ENCODE measurements at regions not wholly inside any gene's neighbourhood (a gene's known extent, or its start where the extent isn't known, plus 50 kb on each side); places are given as distances from the start of the nearest gene placed in this dataset.
"Not testable (repeated sequence)": the region's sequence is repeated elsewhere in the genome, so short reads cannot be mapped to it uniquely, and the experiment has no call there.

GRCh38 chr5:97234380-97234779 lies 51.3 kb upstream of the RIOK2 start:
- DNase-seq (ENCODE audit: low read depth in 2 of 2) = not testable (repeated sequence)

- DNase-seq (ENCODE audit: low read depth in 2 of 2) = no peak
These were observed 59.3 kb upstream of the RIOK2 start for GRCh38 chr5:97242341-97242740.

- DNase-seq (ENCODE audit: low read depth in 2 of 2) = no peak
These were observed 60.3 kb upstream of the RIOK2 start for GRCh38 chr5:97243353-97243752.

- no peak for DNase-seq (ENCODE audit: low read depth in 2 of 2)
These were observed 62.3 kb upstream of the RIOK2 start for GRCh38 chr5:97245386-97245785.

GRCh38 chr5:97250113-97250512 lies 67.1 kb upstream of the RIOK2 start:
- no peak for DNase-seq (ENCODE audit: low read depth in 2 of 2)

GRCh38 chr5:97266076-97266475 lies 83.0 kb upstream of the RIOK2 start:
- DNase-seq (ENCODE audit: low read depth in 2 of 2) = no peak

GRCh38 chr5:97266576-97266975 lies 83.5 kb upstream of the RIOK2 start:
- DNase-seq (ENCODE audit: low read depth in 2 of 2) = no peak

GRCh38 chr5:97267767-97268166 lies 84.7 kb upstream of the RIOK2 start:
- DNase-seq (ENCODE audit: low read depth in 2 of 2) = no peak

- no peak for DNase-seq (ENCODE audit: low read depth in 2 of 2)
These were observed 93.5 kb upstream of the RIOK2 start for GRCh38 chr5:97276474-97277120.

GRCh38 chr5:97281257-97281656 lies 98.2 kb upstream of the RIOK2 start:
- DNase-seq (ENCODE audit: low read depth in 2 of 2) = no peak

GRCh38 chr5:97297063-97297703 lies 114.1 kb upstream of the RIOK2 start:
- no peak for DNase-seq (ENCODE audit: low read depth in 2 of 2)

- no peak for DNase-seq (ENCODE audit: low read depth in 2 of 2)
These were observed 114.7 kb upstream of the RIOK2 start for GRCh38 chr5:97297704-97298091.

- not testable (repeated sequence) for DNase-seq (ENCODE audit: low read depth in 2 of 2)
These were observed 118.1 kb upstream of the RIOK2 start for GRCh38 chr5:97301181-97301580.

- no peak for DNase-seq (ENCODE audit: low read depth in 2 of 2)
These were observed 155.7 kb upstream of the RIOK2 start for GRCh38 chr5:97338729-97339128.

- no peak for DNase-seq (ENCODE audit: low read depth in 2 of 2)
These were observed 172.7 kb upstream of the RIOK2 start for GRCh38 chr5:97355775-97356174.

- DNase-seq (ENCODE audit: low read depth in 2 of 2) = no peak
These were observed 180.5 kb upstream of the RIOK2 start for GRCh38 chr5:97363577-97363976.

GRCh38 chr5:97364731-97365130 lies 181.7 kb upstream of the RIOK2 start:
- DNase-seq (ENCODE audit: low read depth in 2 of 2) = no peak

- no peak for DNase-seq (ENCODE audit: low read depth in 2 of 2)
These were observed 182.3 kb upstream of the RIOK2 start for GRCh38 chr5:97365163-97365845.

- DNase-seq (ENCODE audit: low read depth in 2 of 2) = no peak
These were observed 182.9 kb upstream of the RIOK2 start for GRCh38 chr5:97365918-97366317.

GRCh38 chr5:97375959-97376358 lies 192.9 kb upstream of the RIOK2 start:
- DNase-seq (ENCODE audit: low read depth in 2 of 2) = no peak

GRCh38 chr5:97377582-97377981 lies 194.5 kb upstream of the RIOK2 start:
- DNase-seq (ENCODE audit: low read depth in 2 of 2) = no peak

GRCh38 chr5:97383996-97384395 lies 200.9 kb upstream of the RIOK2 start:
- DNase-seq (ENCODE audit: low read depth in 2 of 2) = no peak

GRCh38 chr5:97388794-97389193 lies 205.7 kb upstream of the RIOK2 start:
- no peak for DNase-seq (ENCODE audit: low read depth in 2 of 2)

All from stimulated activated CD8-positive, alpha-beta memory T cell treated with anti-CD3 and anti-CD28 coated beads, Interleukin-2, amount 100 ng/mL, for 48 hours (primary cell).